ENCODE measurements at regions not wholly inside any gene's neighbourhood (a gene's known extent, or its start where the extent isn't known, plus 50 kb on each side); places are given as distances from the start of the nearest gene placed in this dataset.
"Not testable (repeated sequence)": the region's sequence is repeated elsewhere in the genome, so short reads cannot be mapped to it uniquely, and the experiment has no call there.

GRCh38 chr2:12567411-12567810 lies 149.3 kb upstream of the TRIB2 start:
- Histone ChIP-seq H3K4me1 (ENCODE audit: control insufficient read depth, insufficient read depth, low read length) (no peaks in the 10 kb centered on the region), H3K36me3 (ENCODE audit: control insufficient read depth, insufficient read depth, low read length) (no peaks in the 10 kb centered on the region), H3K9me3 (ENCODE audit: control insufficient read depth, insufficient read depth, low read length) (no peaks in the 10 kb centered on the region), H3K27me3 (ENCODE audit: control insufficient read depth, insufficient read depth, low read length) (no peaks in the 10 kb centered on the region), H3K4me3 (ENCODE audit: low read length) (no peak overlapping the region), H3K27ac (ENCODE audit: low read length) (no peak overlapping the region)
- no CpG with 5 or more reads among the region's 3 CpGs for WGBS (ENCODE audit: insufficient coverage, insufficient read length)
- DNase-seq (ENCODE audit: low read depth, low spot score), result no peak

- H3K27me3 ChIP-seq (ENCODE audit: control insufficient read depth, insufficient read depth, low read length); H3K4me1 ChIP-seq (ENCODE audit: control insufficient read depth, insufficient read depth, low read length); H3K4me3 ChIP-seq (ENCODE audit: low read length); H3K27ac ChIP-seq (ENCODE audit: low read length); H3K36me3 ChIP-seq (ENCODE audit: control insufficient read depth, insufficient read depth, low read length); H3K9me3 ChIP-seq (ENCODE audit: control insufficient read depth, insufficient read depth, low read length); DNase-seq (ENCODE audit: low read depth, low spot score): not testable (repeated sequence)
- no CpG with 5 or more reads among the region's 7 CpGs for WGBS (ENCODE audit: insufficient coverage, insufficient read length)
Measured at GRCh38 chr2:12569510-12569909, 147.2 kb upstream of the TRIB2 start.

GRCh38 chr2:12569929-12570328 lies 146.8 kb upstream of the TRIB2 start:
- H3K27ac ChIP-seq (ENCODE audit: low read length); H3K36me3 ChIP-seq (ENCODE audit: control insufficient read depth, insufficient read depth, low read length); H3K4me3 ChIP-seq (ENCODE audit: low read length); DNase-seq (ENCODE audit: low read depth, low spot score); H3K9me3 ChIP-seq (ENCODE audit: control insufficient read depth, insufficient read depth, low read length); H3K27me3 ChIP-seq (ENCODE audit: control insufficient read depth, insufficient read depth, low read length); H3K4me1 ChIP-seq (ENCODE audit: control insufficient read depth, insufficient read depth, low read length): not testable (repeated sequence)
- WGBS (ENCODE audit: insufficient coverage, insufficient read length), result no CpG with 5 or more reads among the region's 8 CpGs

- Histone ChIP-seq H3K27me3 (ENCODE audit: control insufficient read depth, insufficient read depth, low read length) (no peaks in the 10 kb centered on the region), H3K36me3 (ENCODE audit: control insufficient read depth, insufficient read depth, low read length) (no peaks in the 10 kb centered on the region)
Measured at GRCh38 chr2:12577091-12577490, 139.6 kb upstream of the TRIB2 start.

GRCh38 chr2:12577567-12578253 lies 139.0 kb upstream of the TRIB2 start:
- Histone ChIP-seq H3K9me3 (ENCODE audit: control insufficient read depth, insufficient read depth, low read length) (no peaks in the 10 kb centered on the region), H3K36me3 (ENCODE audit: control insufficient read depth, insufficient read depth, low read length) (no peaks in the 10 kb centered on the region), H3K27me3 (ENCODE audit: control insufficient read depth, insufficient read depth, low read length) (no peaks in the 10 kb centered on the region), H3K4me3 (ENCODE audit: low read length) (no peak overlapping the region), H3K27ac (ENCODE audit: low read length) (no peak overlapping the region), H3K4me1 (ENCODE audit: control insufficient read depth, insufficient read depth, low read length) (no peaks in the 10 kb centered on the region)
- WGBS (ENCODE audit: insufficient coverage, insufficient read length), result no CpG with 5 or more reads among the region's 7 CpGs
- no peak for DNase-seq (ENCODE audit: low read depth, low spot score)

More at GRCh38 chr2:12577091-12577490, 139.6 kb upstream of the TRIB2 start:
- Histone ChIP-seq H3K4me1 (ENCODE audit: control insufficient read depth, insufficient read depth, low read length) (no peaks in the 10 kb centered on the region), H3K27ac (ENCODE audit: low read length) (no peak overlapping the region), H3K4me3 (ENCODE audit: low read length) (no peak overlapping the region), H3K9me3 (ENCODE audit: control insufficient read depth, insufficient read depth, low read length) (no peaks in the 10 kb centered on the region)
- no peak for DNase-seq (ENCODE audit: low read depth, low spot score)

- Histone ChIP-seq H3K36me3 (ENCODE audit: control insufficient read depth, insufficient read depth, low read length) (no peaks in the 10 kb centered on the region), H3K4me3 (ENCODE audit: low read length) (no peak overlapping the region), H3K27ac (ENCODE audit: low read length) (no peak overlapping the region), H3K9me3 (ENCODE audit: control insufficient read depth, insufficient read depth, low read length) (no peaks in the 10 kb centered on the region), H3K4me1 (ENCODE audit: control insufficient read depth, insufficient read depth, low read length) (no peaks in the 10 kb centered on the region), H3K27me3 (ENCODE audit: control insufficient read depth, insufficient read depth, low read length) (no peaks in the 10 kb centered on the region)
- no CpG with 5 or more reads among the region's 1 CpG for WGBS (ENCODE audit: insufficient coverage, insufficient read length)
- no peak for DNase-seq (ENCODE audit: low read depth, low spot score)
Measured at GRCh38 chr2:12579018-12579417, 137.7 kb upstream of the TRIB2 start.

GRCh38 chr2:12584338-12584737 lies 132.4 kb upstream of the TRIB2 start:
- H3K4me3 ChIP-seq (ENCODE audit: low read length), result no peak overlapping the region
- H3K27me3 ChIP-seq (ENCODE audit: control insufficient read depth, insufficient read depth, low read length), result no peaks in the 10 kb centered on the region
- no peak overlapping the region for H3K27ac ChIP-seq (ENCODE audit: low read length)
- H3K36me3 ChIP-seq (ENCODE audit: control insufficient read depth, insufficient read depth, low read length), result no peaks in the 10 kb centered on the region
- no CpG with 5 or more reads among the region's 3 CpGs for WGBS (ENCODE audit: insufficient coverage, insufficient read length)
- H3K4me1 ChIP-seq (ENCODE audit: control insufficient read depth, insufficient read depth, low read length), result no peaks in the 10 kb centered on the region
- no peak for DNase-seq (ENCODE audit: low read depth, low spot score)
- H3K9me3 ChIP-seq (ENCODE audit: control insufficient read depth, insufficient read depth, low read length), result no peaks in the 10 kb centered on the region

- H3K36me3 ChIP-seq (ENCODE audit: control insufficient read depth, insufficient read depth, low read length), result no peaks in the 10 kb centered on the region
- H3K27ac ChIP-seq (ENCODE audit: low read length), result no peak overlapping the region
- H3K27me3 ChIP-seq (ENCODE audit: control insufficient read depth, insufficient read depth, low read length), result no peaks in the 10 kb centered on the region
- WGBS (ENCODE audit: insufficient coverage, insufficient read length), result no CpG with 5 or more reads among the region's 2 CpGs
- H3K4me1 ChIP-seq (ENCODE audit: control insufficient read depth, insufficient read depth, low read length), result no peaks in the 10 kb centered on the region
- no peaks in the 10 kb centered on the region for H3K9me3 ChIP-seq (ENCODE audit: control insufficient read depth, insufficient read depth, low read length)
- no peak overlapping the region for H3K4me3 ChIP-seq (ENCODE audit: low read length)
- no peak for DNase-seq (ENCODE audit: low read depth, low spot score)
Measured at GRCh38 chr2:12585784-12586183, 131.0 kb upstream of the TRIB2 start.

- no peak for DNase-seq (ENCODE audit: low read depth, low spot score)
- Histone ChIP-seq H3K27me3 (ENCODE audit: control insufficient read depth, insufficient read depth, low read length) (no peaks in the 10 kb centered on the region), H3K4me3 (ENCODE audit: low read length) (no peak overlapping the region), H3K4me1 (ENCODE audit: control insufficient read depth, insufficient read depth, low read length) (no peaks in the 10 kb centered on the region), H3K9me3 (ENCODE audit: control insufficient read depth, insufficient read depth, low read length) (no peaks in the 10 kb centered on the region), H3K27ac (ENCODE audit: low read length) (no peak overlapping the region), H3K36me3 (ENCODE audit: control insufficient read depth, insufficient read depth, low read length) (no peaks in the 10 kb centered on the region)
- no CpG with 5 or more reads among the region's 2 CpGs for WGBS (ENCODE audit: insufficient coverage, insufficient read length)
Measured at GRCh38 chr2:12587228-12587627, 129.5 kb upstream of the TRIB2 start.

GRCh38 chr2:12587729-12588522 lies 128.8 kb upstream of the TRIB2 start:
- no peaks in the 10 kb centered on the region for H3K9me3 ChIP-seq (ENCODE audit: control insufficient read depth, insufficient read depth, low read length)
- no peaks in the 10 kb centered on the region for H3K4me1 ChIP-seq (ENCODE audit: control insufficient read depth, insufficient read depth, low read length)
- H3K27me3 ChIP-seq (ENCODE audit: control insufficient read depth, insufficient read depth, low read length), result no peaks in the 10 kb centered on the region
- no peak overlapping the region for H3K27ac ChIP-seq (ENCODE audit: low read length)
- H3K4me3 ChIP-seq (ENCODE audit: low read length), result no peak overlapping the region
- DNase-seq (ENCODE audit: low read depth, low spot score), result no peak
- no peaks in the 10 kb centered on the region for H3K36me3 ChIP-seq (ENCODE audit: control insufficient read depth, insufficient read depth, low read length)
- no CpG with 5 or more reads among the region's 4 CpGs for WGBS (ENCODE audit: insufficient coverage, insufficient read length)

GRCh38 chr2:12588986-12589385 lies 127.8 kb upstream of the TRIB2 start:
- DNase-seq (ENCODE audit: low read depth, low spot score), result no peak
- H3K9me3 ChIP-seq (ENCODE audit: control insufficient read depth, insufficient read depth, low read length), result no peaks in the 10 kb centered on the region
- no CpG with 5 or more reads among the region's 5 CpGs for WGBS (ENCODE audit: insufficient coverage, insufficient read length)
- H3K36me3 ChIP-seq (ENCODE audit: control insufficient read depth, insufficient read depth, low read length), result no peaks in the 10 kb centered on the region
- no peaks in the 10 kb centered on the region for H3K27me3 ChIP-seq (ENCODE audit: control insufficient read depth, insufficient read depth, low read length)
- H3K4me3 ChIP-seq (ENCODE audit: low read length), result no peak overlapping the region
- H3K4me1 ChIP-seq (ENCODE audit: control insufficient read depth, insufficient read depth, low read length), result no peaks in the 10 kb centered on the region
- no peak overlapping the region for H3K27ac ChIP-seq (ENCODE audit: low read length)

All from iPS DF 6.9 (cell line).